ENCODE measurements at regions not wholly inside any gene's neighbourhood (a gene's known extent, or its start where the extent isn't known, plus 50 kb on each side); places are given as distances from the start of the nearest gene placed in this dataset.
A peak's percentile ranks its signal among the peaks of the same experiment; 100 is the strongest.

GRCh38 chr20:61133611-61134010 is 118.5 kb upstream of the CDH4 start:
- DNase-seq (ENCODE audit: low read depth, low spot score), result no peak

GRCh38 chr20:61134296-61135030 is 117.6 kb upstream of the CDH4 start:
- no peak for DNase-seq (ENCODE audit: low read depth, low spot score)

- no peak for DNase-seq (ENCODE audit: low read depth, low spot score)
These were observed 116.8 kb upstream of the CDH4 start for GRCh38 chr20:61135266-61135665.

- DNase-seq (ENCODE audit: low read depth, low spot score), result no peak
These were observed 116.1 kb upstream of the CDH4 start for GRCh38 chr20:61135968-61136367.

GRCh38 chr20:61138566-61138965 is 113.5 kb upstream of the CDH4 start:
- DNase-seq (ENCODE audit: low read depth, low spot score), result no peak

GRCh38 chr20:61139031-61139430 is 113.0 kb upstream of the CDH4 start:
- no peak for DNase-seq (ENCODE audit: low read depth, low spot score)

- no peak for DNase-seq (ENCODE audit: low read depth, low spot score)
These were observed 111.5 kb upstream of the CDH4 start for GRCh38 chr20:61140576-61140975.

GRCh38 chr20:61146023-61146422 is 106.0 kb upstream of the CDH4 start:
- DNase-seq (ENCODE audit: low read depth, low spot score), result no peak

- DNase-seq (ENCODE audit: low read depth, low spot score), result no peak
These were observed 102.4 kb upstream of the CDH4 start for GRCh38 chr20:61149636-61150035.

GRCh38 chr20:61157301-61157700 is 94.8 kb upstream of the CDH4 start:
- DNase-seq (ENCODE audit: low read depth, low spot score), result no peak

- DNase-seq (ENCODE audit: low read depth, low spot score), result no peak
These were observed 91.9 kb upstream of the CDH4 start for GRCh38 chr20:61159957-61160686.

- DNase-seq (ENCODE audit: low read depth, low spot score), result no peak
These were observed 90.2 kb upstream of the CDH4 start for GRCh38 chr20:61161726-61162390.

- no peak for DNase-seq (ENCODE audit: low read depth, low spot score)
These were observed 89.6 kb upstream of the CDH4 start for GRCh38 chr20:61162451-61162850.

- no peak for DNase-seq (ENCODE audit: low read depth, low spot score)
These were observed 89.0 kb upstream of the CDH4 start for GRCh38 chr20:61163031-61163430.

GRCh38 chr20:61166324-61166723 is 85.7 kb upstream of the CDH4 start:
- peak; percentile 37 for DNase-seq (ENCODE audit: low read depth, low spot score)

- DNase-seq (ENCODE audit: low read depth, low spot score), result no peak
These were observed 83.5 kb upstream of the CDH4 start for GRCh38 chr20:61168605-61169004.

GRCh38 chr20:61169874-61170273 is 82.2 kb upstream of the CDH4 start:
- no peak for DNase-seq (ENCODE audit: low read depth, low spot score)

- DNase-seq (ENCODE audit: low read depth, low spot score), result no peak
These were observed 81.4 kb upstream of the CDH4 start for GRCh38 chr20:61170496-61171320.

- no peak for DNase-seq (ENCODE audit: low read depth, low spot score)
These were observed 78.8 kb upstream of the CDH4 start for GRCh38 chr20:61173267-61173666.

GRCh38 chr20:61173961-61174725 is 77.9 kb upstream of the CDH4 start:
- no peak for DNase-seq (ENCODE audit: low read depth, low spot score)

- DNase-seq (ENCODE audit: low read depth, low spot score), result no peak
These were observed 75.2 kb upstream of the CDH4 start for GRCh38 chr20:61176874-61177273.
